CD14-positive monocyte (primary cell): ENCODE measurements at regions not wholly inside any gene's neighbourhood (a gene's known extent, or its start where the extent isn't known, plus 50 kb on each side); places are given as distances from the start of the nearest gene placed in this dataset.

ENCODE experiments used
- DNase-seq, 3 donors: peaks; one replicate each; pipeline ENCODE4 v3.0.0-alpha.2; 2011 to 2022
- H2AFZ ChIP-seq: 2 replicates; pipeline ENCODE4 v1.6.0; 2012; ENCODE audit warnings: mild to moderate bottlenecking, low read depth, low read length, inconsistent platforms; ENCODE audit not compliant: insufficient read depth, poor library complexity, severe bottlenecking
- H3K27ac ChIP-seq, 2 donors: 1 replicate in 1 of 2; 2 replicates in 1 of 2; pipeline ENCODE4 v1.5.1; 2012 to 2013; ENCODE audit warnings: low read length in 2 of 2, control low read depth in 1 of 2, inconsistent platforms in 1 of 2, low read depth in 1 of 2, mild to moderate bottlenecking in 1 of 2
- H3K27me3 ChIP-seq, 2 donors: one replicate each; pipeline versions ENCODE4 v1.6.0 to v1.6.1; 2011 to 2013; ENCODE audit warnings: low read length in 2 of 2; ENCODE audit not compliant: control insufficient read depth in 2 of 2, insufficient read depth in 2 of 2
- H3K36me3 ChIP-seq, 2 donors: replicated peaks in 1 of 2; 1 replicate in 1 of 2; 2 replicates in 1 of 2; pipeline versions ENCODE4 v1.5.1 to v1.6.1; 2012 to 2013; ENCODE audit warnings: low read length in 2 of 2, control low read depth in 1 of 2, inconsistent platforms in 1 of 2, mild to moderate bottlenecking in 1 of 2; ENCODE audit not compliant: insufficient read depth in 2 of 2, control insufficient read depth in 1 of 2
- H3K4me1 ChIP-seq, 2 donors: 1 replicate in 1 of 2; 2 replicates in 1 of 2; pipeline versions ENCODE4 v1.5.1 to v1.6.1; 2012 to 2013; ENCODE audit warnings: low read length in 2 of 2, control low read depth in 1 of 2, inconsistent platforms in 1 of 2, mild to moderate bottlenecking in 1 of 2, moderate library complexity in 1 of 2; ENCODE audit not compliant: insufficient read depth in 2 of 2, control insufficient read depth in 1 of 2
- H3K4me2 ChIP-seq: replicated peaks from 2 replicates; pipeline ENCODE3; 2012; ENCODE audit warnings: low read length, moderate library complexity, mild to moderate bottlenecking; ENCODE audit not compliant: poor library complexity, severe bottlenecking; ENCODE audit errors: extremely low read depth
- H3K4me3 ChIP-seq, 3 experiments: fragments of 200-600 bp in 1 of 3; sonication (generic) in 1 of 3; replicated peaks in 1 of 3; 1 replicate in 2 of 3; 2 replicates in 1 of 3; pipeline ENCODE4 v1.5.1; 2011 to 2013; ENCODE audit warnings: low read length in 3 of 3, mild to moderate bottlenecking in 3 of 3, control low read depth in 2 of 3, low read depth in 2 of 3, inconsistent platforms in 1 of 3, moderate library complexity in 1 of 3
- H3K79me2 ChIP-seq: 2 replicates; pipeline ENCODE4 v1.6.0; 2012; ENCODE audit warnings: mild to moderate bottlenecking, control low read depth, inconsistent platforms, low read length, moderate library complexity; ENCODE audit not compliant: insufficient read depth
- H3K9ac ChIP-seq: 2 replicates; pipeline ENCODE4 v1.6.0; 2017; ENCODE audit warnings: low read length, mild to moderate bottlenecking; ENCODE audit not compliant: insufficient read depth, poor library complexity, severe bottlenecking
- H3K9me3 ChIP-seq, 2 donors: replicated peaks in 1 of 2; 1 replicate in 1 of 2; 2 replicates in 1 of 2; pipeline versions ENCODE4 v1.5.1 to v1.6.1; 2012 to 2013; ENCODE audit warnings: low read length in 2 of 2, control low read depth in 1 of 2; ENCODE audit not compliant: control insufficient read depth in 1 of 2, insufficient read depth in 1 of 2
- H4K20me1 ChIP-seq: 2 replicates; pipeline ENCODE4 v1.6.0; 2012; ENCODE audit warnings: mild to moderate bottlenecking, low read length, control low read depth, moderate library complexity; ENCODE audit not compliant: insufficient read depth
- H3K27ac Mint-ChIP-seq, 7 donors: one replicate each; pipeline ENCODE4 v1.8.0; 2020; ENCODE audit warnings: mild to moderate bottlenecking in 7 of 7, mixed read lengths in 7 of 7, moderate library complexity in 6 of 7, inconsistent platforms in 2 of 7
- H3K27me3 Mint-ChIP-seq, 3 donors: one replicate each; pipeline ENCODE4 v1.8.0; 2021 to 2022; ENCODE audit warnings: low read depth in 3 of 3, mild to moderate bottlenecking in 3 of 3, mixed read lengths in 3 of 3, moderate library complexity in 3 of 3, inconsistent platforms in 1 of 3
- H3K36me3 Mint-ChIP-seq, 2 donors: one replicate each; pipeline ENCODE4 v1.8.0; 2020; ENCODE audit warnings: mixed read lengths in 2 of 2, inconsistent platforms in 1 of 2, mild to moderate bottlenecking in 1 of 2
- H3K4me1 Mint-ChIP-seq: one replicate; pipeline ENCODE4 v1.8.0; 2020; ENCODE audit warnings: mild to moderate bottlenecking, mixed read lengths
- H3K4me3 Mint-ChIP-seq, 2 donors: one replicate each; pipeline ENCODE4 v1.8.0; 2020; ENCODE audit warnings: mild to moderate bottlenecking in 2 of 2, mixed read lengths in 2 of 2, moderate library complexity in 1 of 2
- H3K9me3 Mint-ChIP-seq, 7 donors: one replicate each; pipeline ENCODE4 v1.8.0; 2020 to 2022; ENCODE audit warnings: mixed read lengths in 7 of 7, mild to moderate bottlenecking in 6 of 7, moderate library complexity in 6 of 7, inconsistent platforms in 2 of 7
- WGBS: methylation state at CpG from one replicate; pipeline ENCODE4 v1.1.5; 2013; ENCODE audit warnings: missing lambda C conversion rate; ENCODE audit not compliant: insufficient coverage; 5-methylcytosine and 5-hydroxymethylcytosine counted together
- intact Hi-C, 2 donors: fragments of 100-400 bp; cut with micrococcal nuclease; formaldehyde crosslinking; loops; one replicate each; pipeline versions ENCODE4 v1.15.0 to v1.15.1; 2023
- TF ChIP-seq, protein P1 (sequence below): fragments of 200-600 bp; IDR thresholded peaks from one replicate; pipeline ENCODE4 v1.8.0; 2022; ENCODE audit warnings: antibody characterized with exemption, mild to moderate bottlenecking

DNA sequence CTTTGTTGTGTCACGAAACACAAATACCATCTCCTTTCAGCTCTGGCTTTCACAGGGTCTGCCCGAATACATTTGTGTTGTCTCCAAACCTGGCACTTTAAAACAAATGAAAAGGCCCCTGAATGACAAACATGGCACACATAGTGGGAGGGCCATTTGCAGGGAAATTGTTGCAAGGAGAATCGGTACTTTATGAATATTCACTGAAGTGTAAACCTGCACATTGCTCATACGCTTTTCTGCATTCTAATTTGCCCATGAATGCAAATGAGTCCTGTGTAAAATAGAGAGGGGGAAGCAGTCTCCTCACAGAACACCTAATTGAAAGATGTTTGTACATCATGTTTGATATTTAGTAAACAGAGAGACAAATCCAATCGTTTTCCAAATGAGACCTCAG lies 82.7 kb upstream of the PCDH8 start:
- Mint-ChIP-seq H3K27ac (no peak overlapping the region), H3K36me3 (no peaks in the 10 kb centered on the region), H3K9me3 (peaks cover 0 to 2% (median 0%) of the 10 kb centered on the region in 7 donors), H3K4me3 (no peak overlapping the region), H3K4me1 (no peaks in the 10 kb centered on the region), H3K27me3 (peaks cover 2 to 15% (median 10%) of the 10 kb centered on the region in 3 donors)
- intact Hi-C loops: no loop called here
- 100% methylated on average over 2 of the region's 5 CpGs for WGBS
- Histone ChIP-seq H3K36me3 (no peaks in the 10 kb centered on the region), H3K27me3 (peaks cover 0 to 8% of the 10 kb centered on the region in 2 donors), H4K20me1 (no peaks in the 10 kb centered on the region), H3K4me2 (no peak overlapping the region), H3K9me3 (no peaks in the 10 kb centered on the region), H3K4me1 (peaks cover 0 to 2% of the 10 kb centered on the region in 2 donors), H2AFZ (no peak overlapping the region), H3K4me3 (no peak overlapping the region), H3K9ac (no peak overlapping the region), H3K27ac (no peak overlapping the region), H3K79me2 (no peaks in the 10 kb centered on the region)
- TF ChIP-seq, protein P1, sequence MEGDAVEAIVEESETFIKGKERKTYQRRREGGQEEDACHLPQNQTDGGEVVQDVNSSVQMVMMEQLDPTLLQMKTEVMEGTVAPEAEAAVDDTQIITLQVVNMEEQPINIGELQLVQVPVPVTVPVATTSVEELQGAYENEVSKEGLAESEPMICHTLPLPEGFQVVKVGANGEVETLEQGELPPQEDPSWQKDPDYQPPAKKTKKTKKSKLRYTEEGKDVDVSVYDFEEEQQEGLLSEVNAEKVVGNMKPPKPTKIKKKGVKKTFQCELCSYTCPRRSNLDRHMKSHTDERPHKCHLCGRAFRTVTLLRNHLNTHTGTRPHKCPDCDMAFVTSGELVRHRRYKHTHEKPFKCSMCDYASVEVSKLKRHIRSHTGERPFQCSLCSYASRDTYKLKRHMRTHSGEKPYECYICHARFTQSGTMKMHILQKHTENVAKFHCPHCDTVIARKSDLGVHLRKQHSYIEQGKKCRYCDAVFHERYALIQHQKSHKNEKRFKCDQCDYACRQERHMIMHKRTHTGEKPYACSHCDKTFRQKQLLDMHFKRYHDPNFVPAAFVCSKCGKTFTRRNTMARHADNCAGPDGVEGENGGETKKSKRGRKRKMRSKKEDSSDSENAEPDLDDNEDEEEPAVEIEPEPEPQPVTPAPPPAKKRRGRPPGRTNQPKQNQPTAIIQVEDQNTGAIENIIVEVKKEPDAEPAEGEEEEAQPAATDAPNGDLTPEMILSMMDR: no peak
- no peak for DNase-seq

DNA sequence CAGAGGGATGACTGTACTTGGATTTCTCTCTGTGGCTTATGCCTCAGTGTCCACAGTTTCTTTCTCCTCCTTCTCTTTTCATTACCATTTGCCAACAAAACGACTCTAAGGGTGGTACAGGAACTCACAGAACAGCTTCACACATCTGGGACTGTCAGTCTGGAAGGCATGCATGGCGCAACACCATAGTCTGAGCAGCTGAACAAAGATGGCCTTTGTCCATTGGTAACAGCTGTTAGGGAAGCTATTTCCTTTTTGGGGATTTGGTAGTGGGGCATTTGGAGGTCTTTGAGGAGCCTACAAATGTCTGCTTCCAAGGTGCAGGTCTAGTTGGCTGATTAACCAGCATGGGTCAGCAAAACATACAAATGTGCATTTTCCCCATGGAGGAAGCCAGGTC lies 81.4 kb upstream of the PCDH8 start:
- Mint-ChIP-seq H3K4me3 (no peak overlapping the region), H3K36me3 (no peaks in the 10 kb centered on the region), H3K27me3 (peaks cover 2 to 15% (median 9%) of the 10 kb centered on the region in 3 donors), H3K4me1 (no peaks in the 10 kb centered on the region), H3K9me3 (peaks cover 0 to 2% (median 0%) of the 10 kb centered on the region in 7 donors), H3K27ac (peak overlapping the region in 1 of 7 donors; percentile 21)
- Histone ChIP-seq H4K20me1 (no peaks in the 10 kb centered on the region), H3K9me3 (no peaks in the 10 kb centered on the region), H3K4me3 (no peak overlapping the region), H3K9ac (no peak overlapping the region), H2AFZ (no peak overlapping the region), H3K79me2 (no peaks in the 10 kb centered on the region), H3K4me2 (no peak overlapping the region), H3K36me3 (no peaks in the 10 kb centered on the region), H3K27me3 (peaks cover 0 to 8% of the 10 kb centered on the region in 2 donors), H3K4me1 (peaks cover 5 to 7% of the 10 kb centered on the region in 2 donors), H3K27ac (no peak overlapping the region)
- intact Hi-C loops: no loop called here
- DNase-seq: no peak
- TF ChIP-seq, protein P1: no peak
- 100% methylated on average over 1 of the region's 2 CpGs for WGBS
